Ishikawa (cell line): ENCODE measurements at regions not wholly inside any gene's neighbourhood (a gene's known extent, or its start where the extent isn't known, plus 50 kb on each side); places are given as distances from the start of the nearest gene placed in this dataset.

Experiments
- CEBPB ChIP-seq: IDR thresholded peaks from 2 replicates; pipeline ENCODE4 v1.6.1; 2012
- CREB1 ChIP-seq: IDR thresholded peaks from 2 replicates; pipeline ENCODE4 v1.6.1; 2012; ENCODE audit warnings: low read depth
- EGR1 ChIP-seq: IDR thresholded peaks from 2 replicates; pipeline ENCODE4 v1.6.1; 2012
- EP300 ChIP-seq: IDR thresholded peaks from 2 replicates; pipeline ENCODE4 v1.6.1; 2012; ENCODE audit warnings: borderline replicate concordance
- FOXM1 ChIP-seq: IDR thresholded peaks from 2 replicates; pipeline ENCODE4 v1.6.1; 2012; ENCODE audit warnings: low read depth, borderline replicate concordance
- MAX ChIP-seq: IDR thresholded peaks from 2 replicates; pipeline ENCODE4 v1.6.1; 2012
- NFIC ChIP-seq: IDR thresholded peaks from 2 replicates; pipeline ENCODE4 v1.6.1; 2012
- RAD21 ChIP-seq: IDR thresholded peaks from 2 replicates; pipeline ENCODE4 v1.6.1; 2012; ENCODE audit warnings: low read depth
- REST ChIP-seq: IDR thresholded peaks from 2 replicates; pipeline ENCODE4 v1.6.1; 2012; ENCODE audit warnings: low read depth, mild to moderate bottlenecking
- TAF1 ChIP-seq: IDR thresholded peaks from 2 replicates; pipeline ENCODE4 v1.6.1; 2012; ENCODE audit warnings: low read depth, mild to moderate bottlenecking
- TCF12 ChIP-seq: IDR thresholded peaks from 2 replicates; pipeline ENCODE4 v1.6.1; 2012; ENCODE audit warnings: low read depth
- TEAD4 ChIP-seq: IDR thresholded peaks from 2 replicates; pipeline ENCODE4 v1.6.1; 2012
- USF1 ChIP-seq: IDR thresholded peaks from 2 replicates; pipeline ENCODE4 v1.6.1; 2012
- YY1 ChIP-seq: IDR thresholded peaks from 2 replicates; pipeline ENCODE4 v1.6.1; 2012; ENCODE audit warnings: low read depth
- ZBTB7A ChIP-seq: IDR thresholded peaks from 2 replicates; pipeline ENCODE4 v1.6.1; 2012; ENCODE audit warnings: low read depth

- TF ChIP-seq TEAD4 (no peak), RAD21 (no peak), YY1 (no peak), REST (no peak), TCF12 (no peak), CREB1 (no peak), CEBPB (no peak), NFIC (no peak), USF1 (no peak), EGR1 (no peak), TAF1 (no peak), ZBTB7A (no peak)
Observed at GRCh38 chr1:60516996-60517395, 443.4 kb upstream of the C1orf87 start.

GRCh38 chr1:60510162-60510561 is 436.6 kb upstream of the C1orf87 start:
- TF ChIP-seq FOXM1 (no peak), CEBPB (no peak)

GRCh38 chr1:60504206-60504840 is 430.8 kb upstream of the C1orf87 start:
- TF ChIP-seq EP300 (no peak), USF1 (no peak), TEAD4 (no peak), CEBPB (no peak), EGR1 (no peak), RAD21 (no peak), CREB1 (no peak)

- TF ChIP-seq TAF1 (no peak), NFIC (no peak), YY1 (no peak), CREB1 (no peak), MAX (no peak)
Observed at GRCh38 chr1:60503266-60503925, 429.8 kb upstream of the C1orf87 start.

- TF ChIP-seq TAF1 (no peak), EP300 (no peak), REST (no peak), EGR1 (no peak), NFIC (no peak), FOXM1 (no peak), TEAD4 (no peak), CEBPB (no peak), YY1 (no peak), RAD21 (no peak), ZBTB7A (no peak), CREB1 (no peak), USF1 (no peak), MAX (no peak), TCF12 (no peak)
Observed at GRCh38 chr1:60502506-60502905, 428.9 kb upstream of the C1orf87 start.

- TF ChIP-seq CREB1 (no peak), TAF1 (no peak), ZBTB7A (no peak), YY1 (no peak), FOXM1 (no peak), REST (no peak), TEAD4 (no peak), CEBPB (no peak)
Observed at GRCh38 chr1:60488847-60489246, 415.3 kb upstream of the C1orf87 start.
